GM08714 (cell line): ENCODE measurements at regions not wholly inside any gene's neighbourhood (a gene's known extent, or its start where the extent isn't known, plus 50 kb on each side); places are given as distances from the start of the nearest gene placed in this dataset.
"Not testable (repeated sequence)": the region's sequence is repeated elsewhere in the genome, so short reads cannot be mapped to it uniquely, and the experiment has no call there.

ENCODE experiments used
- H3K4me3 ChIP-seq: fragments of 200-500 bp; sonication (Bioruptor generic); 2 replicates; pipeline ENCODE4 v1.5.1; 2014; ENCODE audit warnings: mild to moderate bottlenecking, low read length, inconsistent platforms
- ZNF274 ChIP-seq: IDR thresholded peaks from 2 replicates; pipeline ENCODE4 v1.6.1; 2012; ENCODE audit warnings: mild to moderate bottlenecking, low read depth, low read length

GRCh38 chr15:20341901-20342600 is 199.5 kb downstream of the GOLGA6L6 start:
- H3K4me3 ChIP-seq: no peak overlapping the region
- TF ChIP-seq ZNF274: no peak

GRCh38 chr15:20340931-20341661 is 200.5 kb downstream of the GOLGA6L6 start:
- H3K4me3 ChIP-seq: no peak overlapping the region
- no peak for TF ChIP-seq ZNF274

- H3K4me3 ChIP-seq: no peak overlapping the region
These were observed 201.2 kb downstream of the GOLGA6L6 start for GRCh38 chr15:20340331-20340811.

GRCh38 chr15:20339086-20339791 is 202.4 kb downstream of the GOLGA6L6 start:
- H3K4me3 ChIP-seq: not testable (repeated sequence)

More at GRCh38 chr15:20340331-20340811, 201.2 kb downstream of the GOLGA6L6 start:
- no peak for TF ChIP-seq ZNF274

- H3K4me3 ChIP-seq: not testable (repeated sequence)
These were observed 202.9 kb downstream of the GOLGA6L6 start for GRCh38 chr15:20338671-20339070.

GRCh38 chr15:20337238-20337637 is 204.4 kb downstream of the GOLGA6L6 start:
- not testable (repeated sequence) for H3K4me3 ChIP-seq

- not testable (repeated sequence) for H3K4me3 ChIP-seq
These were observed 207.1 kb downstream of the GOLGA6L6 start for GRCh38 chr15:20334451-20334850.

- not testable (repeated sequence) for H3K4me3 ChIP-seq
These were observed 215.8 kb downstream of the GOLGA6L6 start for GRCh38 chr15:20325751-20326150.

GRCh38 chr15:20317132-20317531 is 224.5 kb downstream of the GOLGA6L6 start:
- H3K4me3 ChIP-seq: not testable (repeated sequence)

GRCh38 chr15:20311014-20311680 is 230.5 kb downstream of the GOLGA6L6 start:
- not testable (repeated sequence) for H3K4me3 ChIP-seq

GRCh38 chr15:20310603-20311002 is 231.0 kb downstream of the GOLGA6L6 start:
- no peak overlapping the region for H3K4me3 ChIP-seq
- no peak for TF ChIP-seq ZNF274

GRCh38 chr15:20309966-20310365 is 231.6 kb downstream of the GOLGA6L6 start:
- H3K4me3 ChIP-seq: not testable (repeated sequence)

GRCh38 chr15:20309395-20309794 is 232.2 kb downstream of the GOLGA6L6 start:
- H3K4me3 ChIP-seq: not testable (repeated sequence)

GRCh38 chr15:20308027-20308690 is 233.4 kb downstream of the GOLGA6L6 start:
- H3K4me3 ChIP-seq: not testable (repeated sequence)

- not testable (repeated sequence) for H3K4me3 ChIP-seq
These were observed 234.5 kb downstream of the GOLGA6L6 start for GRCh38 chr15:20307137-20307536.

GRCh38 chr15:20306497-20307106 is 235.0 kb downstream of the GOLGA6L6 start:
- not testable (repeated sequence) for H3K4me3 ChIP-seq

- H3K4me3 ChIP-seq: not testable (repeated sequence)
These were observed 235.7 kb downstream of the GOLGA6L6 start for GRCh38 chr15:20305912-20306311.

- not testable (repeated sequence) for H3K4me3 ChIP-seq
These were observed 236.6 kb downstream of the GOLGA6L6 start for GRCh38 chr15:20305015-20305465.

GRCh38 chr15:20304282-20305014 is 237.2 kb downstream of the GOLGA6L6 start:
- not testable (repeated sequence) for H3K4me3 ChIP-seq
